A673 (cell line): ENCODE measurements at regions not wholly inside any gene's neighbourhood (a gene's known extent, or its start where the extent isn't known, plus 50 kb on each side); places are given as distances from the start of the nearest gene placed in this dataset.
"Not testable (repeated sequence)": the region's sequence is repeated elsewhere in the genome, so short reads cannot be mapped to it uniquely, and the experiment has no call there.

ENCODE experiments used
- BruUV-seq: library from RNA; stranded (reverse); fragments of 400-500 nt; replicated peaks from 2 replicates; lab custom pipeline; 2021; lab: Mats Ljungman, UMichigan
- CTCF ChIA-PET: fragments of 300-600 bp; sonication (Branson Sonifier 250); formaldehyde crosslinking; loops from one replicate; lab custom pipeline; 2022; ENCODE audit warnings: antibody characterized with exemption; lab: Charles Lee
- POLR2A ChIA-PET: fragments of 300-600 bp; sonication (Branson Sonifier 250); formaldehyde crosslinking; loops from one replicate; lab custom pipeline; 2022; ENCODE audit warnings: antibody characterized with exemption; ENCODE audit not compliant: low non-redundant PET; lab: Charles Lee
- DNase-seq: peaks from one replicate; pipeline ENCODE4 v3.0.0-alpha.2; 2015; ENCODE audit warnings: low spot score
- H3K27ac ChIP-seq: fragments of 200-600 bp; sonication (generic); 2 replicates; pipeline ENCODE4 v1.5.1; 2016; ENCODE audit warnings: mixed run types, low read depth, mild to moderate bottlenecking, mixed read lengths, antibody characterized with exemption, low read length; ENCODE audit not compliant: poor library complexity, severe bottlenecking
- H3K27me3 ChIP-seq: fragments of 200-600 bp; sonication (generic); replicated peaks from 2 replicates; pipeline ENCODE4 v1.6.1; 2017; ENCODE audit warnings: mixed run types, low read depth, mild to moderate bottlenecking, mixed read lengths, antibody characterized with exemption, low read length; ENCODE audit not compliant: insufficient read depth, poor library complexity
- H3K36me3 ChIP-seq: fragments of 200-600 bp; sonication (generic); 2 replicates; pipeline ENCODE4 v1.6.1; 2016; ENCODE audit warnings: mixed run types, mild to moderate bottlenecking, mixed read lengths, antibody characterized with exemption, low read length; ENCODE audit not compliant: insufficient read depth, poor library complexity, severe bottlenecking
- H3K4me1 ChIP-seq: fragments of 200-600 bp; sonication (generic); 2 replicates; pipeline ENCODE4 v1.6.1; 2017; ENCODE audit warnings: mixed run types, mild to moderate bottlenecking, mixed read lengths, antibody characterized with exemption, low read length; ENCODE audit not compliant: insufficient read depth, poor library complexity, severe bottlenecking
- H3K4me3 ChIP-seq: fragments of 200-600 bp; sonication (generic); 2 replicates; pipeline ENCODE4 v1.5.1; 2016; ENCODE audit warnings: low read depth, mixed run types, mild to moderate bottlenecking, mixed read lengths, low read length; ENCODE audit not compliant: poor library complexity, severe bottlenecking
- H3K9me3 ChIP-seq: fragments of 200-600 bp; sonication (generic); 2 replicates; pipeline ENCODE4 v1.6.1; 2016; ENCODE audit warnings: mixed run types, low read depth, mild to moderate bottlenecking, mixed read lengths, antibody characterized with exemption, low read length; ENCODE audit not compliant: poor library complexity, severe bottlenecking
- EZH2 ChIP-seq: fragments of 200-600 bp; sonication (generic); IDR thresholded peaks from 2 replicates; pipeline ENCODE4 v1.6.1; 2017; ENCODE audit warnings: borderline replicate concordance, low read depth, mild to moderate bottlenecking, mixed read lengths, antibody characterized with exemption, low read length; ENCODE audit not compliant: poor library complexity, severe bottlenecking
- intact Hi-C: fragments of 100-400 bp; cut with micrococcal nuclease; formaldehyde crosslinking; loops from one replicate; pipeline ENCODE4 v1.10.0; 2022; ENCODE audit not compliant: unreplicated experiment
- TF ChIP-seq, protein P1 (sequence below): fragments of 300-800, 200-600 bp; sonication (generic); conservative IDR thresholded peaks from 2 replicates; pipeline ENCODE4 v1.5.1; 2017; ENCODE audit warnings: low read depth, mild to moderate bottlenecking, antibody characterized with exemption, low read length, moderate library complexity, mixed read lengths

DNA sequence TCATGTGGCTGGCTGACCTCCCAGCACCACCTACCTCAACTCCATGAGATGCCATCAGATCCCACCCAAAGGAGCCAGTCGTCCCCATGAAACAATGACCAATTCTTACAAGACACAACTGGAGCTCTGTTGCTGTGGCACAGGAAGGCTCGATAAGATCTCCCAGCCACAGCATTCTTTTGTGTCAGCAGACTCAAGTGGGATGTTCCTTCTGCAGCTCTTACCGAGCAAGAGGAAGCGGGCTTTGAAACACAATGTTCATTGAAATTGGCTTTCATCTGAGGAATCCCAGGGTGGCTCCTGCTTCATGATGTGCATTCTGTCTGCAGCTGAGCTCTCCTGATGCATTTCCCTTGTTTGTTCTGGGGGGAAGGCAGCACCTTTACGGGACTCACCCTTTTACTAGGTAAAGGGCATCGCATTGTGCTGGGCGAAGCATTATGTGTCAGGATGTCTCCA, 222.0 kb upstream of the SGK1 start:
- CTCF ChIA-PET, result interaction anchor here (0.6 kb wide), 1 partner anchor 1550 kb away, joined by 3 read pairs; no protein-coding TSS in a partner anchor
- H3K9me3 ChIP-seq, result no peaks in the 10 kb centered on the region
- no peaks in the 10 kb centered on the region for H3K27me3 ChIP-seq
- no peak overlapping the region for H3K4me3 ChIP-seq
- POLR2A ChIA-PET, result no interaction called here
- no peaks in the 10 kb centered on the region for H3K4me1 ChIP-seq
- no peaks in the 10 kb centered on the region for H3K36me3 ChIP-seq
- BruUV-seq, result no TSS peak
- H3K27ac ChIP-seq, result no peak overlapping the region
- peak; percentile 50 for DNase-seq
- intact Hi-C loops, result no loop called here
- no peak for TF ChIP-seq EZH2
- TF ChIP-seq, protein P1, sequence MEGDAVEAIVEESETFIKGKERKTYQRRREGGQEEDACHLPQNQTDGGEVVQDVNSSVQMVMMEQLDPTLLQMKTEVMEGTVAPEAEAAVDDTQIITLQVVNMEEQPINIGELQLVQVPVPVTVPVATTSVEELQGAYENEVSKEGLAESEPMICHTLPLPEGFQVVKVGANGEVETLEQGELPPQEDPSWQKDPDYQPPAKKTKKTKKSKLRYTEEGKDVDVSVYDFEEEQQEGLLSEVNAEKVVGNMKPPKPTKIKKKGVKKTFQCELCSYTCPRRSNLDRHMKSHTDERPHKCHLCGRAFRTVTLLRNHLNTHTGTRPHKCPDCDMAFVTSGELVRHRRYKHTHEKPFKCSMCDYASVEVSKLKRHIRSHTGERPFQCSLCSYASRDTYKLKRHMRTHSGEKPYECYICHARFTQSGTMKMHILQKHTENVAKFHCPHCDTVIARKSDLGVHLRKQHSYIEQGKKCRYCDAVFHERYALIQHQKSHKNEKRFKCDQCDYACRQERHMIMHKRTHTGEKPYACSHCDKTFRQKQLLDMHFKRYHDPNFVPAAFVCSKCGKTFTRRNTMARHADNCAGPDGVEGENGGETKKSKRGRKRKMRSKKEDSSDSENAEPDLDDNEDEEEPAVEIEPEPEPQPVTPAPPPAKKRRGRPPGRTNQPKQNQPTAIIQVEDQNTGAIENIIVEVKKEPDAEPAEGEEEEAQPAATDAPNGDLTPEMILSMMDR, result no peak

DNA sequence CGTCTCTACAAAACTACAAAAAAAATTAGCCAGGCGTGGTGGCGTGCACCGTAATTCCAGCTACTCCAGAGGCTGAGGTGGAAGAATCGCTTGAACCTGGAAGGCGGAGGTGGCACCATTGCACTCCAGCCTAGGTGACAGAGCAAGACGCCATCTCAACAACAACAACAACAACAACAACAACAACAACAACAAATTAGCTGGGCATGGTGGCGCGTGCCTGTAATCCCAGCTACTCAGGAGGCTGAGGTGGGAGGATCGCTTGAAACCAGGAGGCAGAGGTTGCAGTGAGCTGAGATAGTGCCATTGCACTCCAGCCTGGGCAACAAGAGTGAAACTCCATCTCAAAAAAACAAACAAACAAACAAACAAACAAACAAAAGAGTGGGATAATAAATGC, 219.9 kb upstream of the SGK1 start:
- intact Hi-C loops, result not testable (repeated sequence)

DNA sequence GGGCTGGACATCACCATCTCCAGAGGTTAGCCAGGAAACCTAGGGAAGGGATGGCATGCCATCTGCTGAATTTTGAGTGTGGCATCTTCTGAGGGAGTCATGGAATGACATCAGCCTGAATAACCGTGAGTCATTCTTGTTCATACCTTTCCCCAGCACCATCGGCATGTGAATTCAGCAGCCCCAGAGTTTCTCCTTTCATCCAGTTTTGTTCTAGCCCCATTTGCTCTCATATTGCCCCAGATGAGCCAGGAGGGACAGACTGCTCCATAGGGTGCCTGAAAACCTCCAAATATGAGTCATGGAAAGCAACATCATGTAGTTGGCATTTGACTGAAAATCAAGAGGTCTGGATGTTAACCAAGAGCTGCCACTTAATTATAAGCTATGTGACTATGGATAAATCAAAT, 219.2 kb upstream of the SGK1 start:
- POLR2A ChIA-PET, result no interaction called here

More for the DNA sequence above, 219.9 kb upstream of the SGK1 start:
- H3K4me3 ChIP-seq, H3K9me3 ChIP-seq, BruUV-seq, H3K27me3 ChIP-seq, POLR2A ChIA-PET, H3K36me3 ChIP-seq, DNase-seq, H3K27ac ChIP-seq, CTCF ChIA-PET, H3K4me1 ChIP-seq: not testable (repeated sequence)

More for the DNA sequence above, 219.2 kb upstream of the SGK1 start:
- no TSS peak for BruUV-seq
- CTCF ChIA-PET, result no interaction called here
- TF ChIP-seq EZH2, result no peak
- TF ChIP-seq, protein P1, result no peak
- DNase-seq, result peak; percentile 60
- no peak overlapping the region for H3K27ac ChIP-seq
- no peaks in the 10 kb centered on the region for H3K36me3 ChIP-seq
- no peak overlapping the region for H3K4me3 ChIP-seq
- intact Hi-C loops, result no loop called here
- H3K4me1 ChIP-seq, result no peaks in the 10 kb centered on the region
- H3K9me3 ChIP-seq, result no peaks in the 10 kb centered on the region
- H3K27me3 ChIP-seq, result no peaks in the 10 kb centered on the region
